ENCODE measurements at regions not wholly inside any gene's neighbourhood (a gene's known extent, or its start where the extent isn't known, plus 50 kb on each side); places are given as distances from the start of the nearest gene placed in this dataset.

DNA sequence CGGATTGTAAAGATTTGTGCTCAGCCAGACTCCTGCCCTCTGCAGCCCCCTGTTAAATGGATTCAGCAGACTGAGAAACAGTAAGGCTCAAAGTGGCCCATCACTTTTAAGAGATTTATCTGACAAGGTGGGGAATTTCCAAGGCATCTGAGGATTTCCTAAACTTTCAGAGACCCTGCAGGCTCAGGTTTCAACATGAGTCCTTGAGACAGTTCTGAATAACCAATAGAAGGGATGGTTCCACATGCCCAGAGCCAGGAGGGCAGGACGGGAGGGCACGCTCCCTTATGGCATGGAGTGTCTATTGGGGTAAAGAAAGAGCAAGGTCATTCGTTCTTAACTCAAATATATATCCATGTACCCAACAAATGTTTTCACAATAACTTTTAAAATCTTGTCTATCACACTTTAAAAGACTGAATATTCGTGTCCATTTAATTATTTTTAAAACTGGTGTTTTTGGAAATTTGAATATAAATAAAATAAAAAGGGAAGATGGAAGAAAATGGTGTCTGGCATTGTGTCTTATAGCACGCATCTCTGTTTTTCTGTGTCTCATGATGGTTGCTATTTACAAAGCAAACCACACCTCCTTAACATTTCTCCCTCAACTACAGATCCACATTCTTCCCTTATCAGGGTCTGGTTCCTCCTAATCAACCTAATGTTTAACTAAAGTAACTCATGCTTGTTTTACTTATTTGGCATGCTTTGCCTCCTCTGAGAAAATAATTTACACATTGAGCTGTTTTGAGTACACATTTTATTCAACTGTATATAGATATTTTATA, 56.0 kb upstream of the DSG1 start:
- TF ChIP-seq, protein P1, sequence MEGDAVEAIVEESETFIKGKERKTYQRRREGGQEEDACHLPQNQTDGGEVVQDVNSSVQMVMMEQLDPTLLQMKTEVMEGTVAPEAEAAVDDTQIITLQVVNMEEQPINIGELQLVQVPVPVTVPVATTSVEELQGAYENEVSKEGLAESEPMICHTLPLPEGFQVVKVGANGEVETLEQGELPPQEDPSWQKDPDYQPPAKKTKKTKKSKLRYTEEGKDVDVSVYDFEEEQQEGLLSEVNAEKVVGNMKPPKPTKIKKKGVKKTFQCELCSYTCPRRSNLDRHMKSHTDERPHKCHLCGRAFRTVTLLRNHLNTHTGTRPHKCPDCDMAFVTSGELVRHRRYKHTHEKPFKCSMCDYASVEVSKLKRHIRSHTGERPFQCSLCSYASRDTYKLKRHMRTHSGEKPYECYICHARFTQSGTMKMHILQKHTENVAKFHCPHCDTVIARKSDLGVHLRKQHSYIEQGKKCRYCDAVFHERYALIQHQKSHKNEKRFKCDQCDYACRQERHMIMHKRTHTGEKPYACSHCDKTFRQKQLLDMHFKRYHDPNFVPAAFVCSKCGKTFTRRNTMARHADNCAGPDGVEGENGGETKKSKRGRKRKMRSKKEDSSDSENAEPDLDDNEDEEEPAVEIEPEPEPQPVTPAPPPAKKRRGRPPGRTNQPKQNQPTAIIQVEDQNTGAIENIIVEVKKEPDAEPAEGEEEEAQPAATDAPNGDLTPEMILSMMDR (conservative IDR thresholded peaks at IDR 0.05; ENCODE audit: low read length), result no peak
- no peak for TF ChIP-seq EZH2phosphoT487 (IDR thresholded peaks at IDR 0.05; ENCODE audit: borderline replicate concordance, low read depth, low read length)
